A549 (cell line): ENCODE measurements at regions not wholly inside any gene's neighbourhood (a gene's known extent, or its start where the extent isn't known, plus 50 kb on each side); places are given as distances from the start of the nearest gene placed in this dataset.

Experiments used
- ATAC-seq, 2 experiments: fragments of 200-7000 bp in 1 of 2; fragments of >200 bp in 1 of 2; cut with Nextera tagmentation in 1 of 2; cut with Tn5 transposase in 1 of 2; 3 replicates each; pipeline versions ENCODE4 v1.8.0 to v1.9.1; 2018 to 2020; ENCODE audit warnings: mild to moderate bottlenecking in 1 of 2, moderate library complexity in 1 of 2
- CTCF ChIA-PET: fragments of 300-600 bp; sonication (Branson Sonifier 250); formaldehyde crosslinking; extraction: SDS; loops from one replicate; lab custom pipeline; 2021; ENCODE audit warnings: antibody characterized with exemption, inconsistent platforms; lab: Yijun Ruan, JAX
- POLR2A ChIA-PET: fragments of 350-600 bp; formaldehyde crosslinking; extraction: SDS; loops from one replicate; lab custom pipeline; 2021; ENCODE audit warnings: antibody characterized with exemption, inconsistent platforms; lab: Yijun Ruan, JAX
- DNase-seq, 2 experiments: peaks; one replicate each; pipeline versions ENCODE4 v3.0.0 to v3.0.0-alpha.2; 2011 to 2016; ENCODE audit warnings: low read depth in 1 of 2, low spot score in 1 of 2
- FAIRE-seq: peaks from 2 replicates; lab custom pipeline; 2011; peaks lifted over from hg19 to GRCh38; lab: Jason Lieb, UNC
- H3K27ac ChIP-seq, 2 experiments: fragments of >200 bp; sonication (Bioruptor Twin); formaldehyde crosslinking; 3 replicates each; pipeline ENCODE4 v1.5.1; 2016 to 2017
- H3K4me1 ChIP-seq: fragments of >200 bp; sonication (Bioruptor Twin); formaldehyde crosslinking; 3 replicates; pipeline ENCODE4 v1.6.1; 2016
- H3K4me2 ChIP-seq: fragments of >200 bp; sonication (Bioruptor Twin); formaldehyde crosslinking; 3 replicates; pipeline ENCODE4 v1.6.1; 2016
- H3K4me3 ChIP-seq: fragments of >200 bp; sonication (Bioruptor Twin); formaldehyde crosslinking; 3 replicates; pipeline ENCODE4 v1.5.1; 2016
- H3K9me3 ChIP-seq: fragments of >200 bp; sonication (Bioruptor Twin); formaldehyde crosslinking; 3 replicates; pipeline ENCODE4 v1.6.1; 2016
- BHLHE40 ChIP-seq: IDR thresholded peaks from 2 replicates; pipeline ENCODE4 v1.6.1; 2012; ENCODE audit warnings: low read depth, low read length, inconsistent platforms
- CBX2 ChIP-seq: fragments of 200-600 bp; sonication (generic); IDR thresholded peaks from 2 replicates; pipeline ENCODE4 v1.6.1; 2016; ENCODE audit warnings: low read depth, mild to moderate bottlenecking, borderline replicate concordance
- CEBPB ChIP-seq, 2 experiments: fragments of >200 bp in 1 of 2; sonication (Bioruptor Twin) in 1 of 2; formaldehyde crosslinking in 1 of 2; IDR thresholded peaks; 2 replicates each; pipeline ENCODE4 v1.6.1; 2012 to 2016
- CHD2 ChIP-seq: fragments of 150-350 bp; IDR thresholded peaks from 2 replicates; pipeline ENCODE4 v1.6.1; 2014; ENCODE audit warnings: low read length; ENCODE audit not compliant: partially characterized antibody
- EHF ChIP-seq: fragments of 250-450 bp; sonication (Bioruptor Pico); IDR thresholded peaks from 2 replicates; pipeline ENCODE4 v1.5.0; 2020; ENCODE audit warnings: mild to moderate bottlenecking
- HEYL ChIP-seq: fragments of 250-450 bp; sonication (Bioruptor Pico); IDR thresholded peaks from 2 replicates; pipeline ENCODE4 v1.8.0; 2021; ENCODE audit warnings: mild to moderate bottlenecking, moderate library complexity
- KDM5A ChIP-seq: fragments of 200-600 bp; sonication (generic); IDR thresholded peaks from 2 replicates; pipeline ENCODE4 v1.6.1; 2016; ENCODE audit warnings: antibody characterized with exemption, mild to moderate bottlenecking
- MAZ ChIP-seq: fragments of 150-350 bp; IDR thresholded peaks from 2 replicates; pipeline ENCODE4 v1.6.1; 2014; ENCODE audit warnings: antibody characterized with exemption, low read depth, low read length, borderline replicate concordance
- MYC ChIP-seq: IDR thresholded peaks from 2 replicates; pipeline ENCODE4 v1.6.1; 2012; ENCODE audit warnings: mild to moderate bottlenecking, inconsistent platforms, low read length, improper control_type of control experiment, borderline replicate concordance
- NFE2L2 ChIP-seq: fragments of 150-350 bp; conservative IDR thresholded peaks from 2 replicates; pipeline ENCODE4 v1.6.1; 2014; ENCODE audit warnings: low read length
- RAD21 ChIP-seq, 2 experiments: fragments of >200 bp in 1 of 2; sonication (Bioruptor Twin) in 1 of 2; formaldehyde crosslinking in 1 of 2; IDR thresholded peaks in 1 of 2; conservative IDR thresholded peaks in 1 of 2; 2 replicates in 1 of 2; 3 replicates in 1 of 2; pipeline ENCODE4 v1.6.1; 2012 to 2018; ENCODE audit warnings: inconsistent platforms in 1 of 2
- RCOR1 ChIP-seq: fragments of 150-350 bp; IDR thresholded peaks from 2 replicates; pipeline ENCODE4 v1.6.1; 2014; ENCODE audit warnings: antibody characterized with exemption, low read length, low read depth
- RFX5 ChIP-seq: fragments of 450-650 bp; IDR thresholded peaks from 2 replicates; pipeline ENCODE4 v1.7.1; 2014; ENCODE audit warnings: antibody characterized with exemption, mild to moderate bottlenecking, moderate library complexity
- SMC3 ChIP-seq: fragments of >200 bp; sonication (Bioruptor Twin); formaldehyde crosslinking; IDR thresholded peaks from 3 replicates; pipeline ENCODE4 v1.6.1; 2018; ENCODE audit warnings: inconsistent platforms
- SREBF2 ChIP-seq: fragments of 450-650 bp; IDR thresholded peaks from 2 replicates; pipeline ENCODE4 v1.6.1; 2014; ENCODE audit warnings: mild to moderate bottlenecking, moderate library complexity
- TFCP2L1 ChIP-seq: fragments of 250-450 bp; sonication (Bioruptor Pico); IDR thresholded peaks from 2 replicates; pipeline ENCODE4 v1.5.0; 2021; ENCODE audit warnings: mild to moderate bottlenecking
- TP53 ChIP-seq: fragments of 250-450 bp; sonication (Bioruptor Pico); IDR thresholded peaks from 2 replicates; pipeline ENCODE4 v1.5.0; 2021; ENCODE audit warnings: mild to moderate bottlenecking, moderate library complexity
- ZC3H11A ChIP-seq: fragments of 450-650 bp; IDR thresholded peaks from 2 replicates; pipeline ENCODE4 v1.6.1; 2014; ENCODE audit warnings: antibody characterized with exemption, mild to moderate bottlenecking
- whole genome bisulfite sequencing: methylation state at CpG from one replicate; pipeline ENCODE4 v1.1.6; 2017; ENCODE audit errors: missing lambda C conversion rate; 5-methylcytosine and 5-hydroxymethylcytosine counted together
- TF ChIP-seq, protein P1 (sequence below): IDR thresholded peaks from 2 replicates; pipeline ENCODE4 v1.6.1; 2012; ENCODE audit warnings: low read depth, borderline replicate concordance
- TF ChIP-seq, protein P2 (sequence below): fragments of >200 bp; sonication (Bioruptor Twin); formaldehyde crosslinking; IDR thresholded peaks from 3 replicates; pipeline ENCODE4 v1.6.1; 2016
- TF ChIP-seq, protein P3 (sequence below): IDR thresholded peaks from 2 replicates; pipeline ENCODE4 v1.6.1; 2012
- TF ChIP-seq, protein P4 (sequence below): fragments of >200 bp; sonication (Bioruptor Twin); formaldehyde crosslinking; IDR thresholded peaks from 2 replicates; pipeline ENCODE4 v1.6.1; 2016
- TF ChIP-seq, protein P5 (sequence below): fragments of 250-450 bp; sonication (Bioruptor Pico); IDR thresholded peaks from 2 replicates; pipeline ENCODE4 v1.5.0; 2021; ENCODE audit warnings: mild to moderate bottlenecking, moderate library complexity, borderline replicate concordance
- TF ChIP-seq, protein P6 (sequence below): fragments of 150-350 bp; IDR thresholded peaks from 2 replicates; pipeline ENCODE4 v1.6.1; 2014; ENCODE audit warnings: low read depth, mild to moderate bottlenecking, low read length
- TF ChIP-seq, protein P7 (sequence below): fragments of 200-600 bp; sonication (generic); IDR thresholded peaks from 2 replicates; pipeline ENCODE4 v1.6.1; 2016; ENCODE audit warnings: antibody characterized with exemption, mild to moderate bottlenecking, moderate library complexity

DNA sequence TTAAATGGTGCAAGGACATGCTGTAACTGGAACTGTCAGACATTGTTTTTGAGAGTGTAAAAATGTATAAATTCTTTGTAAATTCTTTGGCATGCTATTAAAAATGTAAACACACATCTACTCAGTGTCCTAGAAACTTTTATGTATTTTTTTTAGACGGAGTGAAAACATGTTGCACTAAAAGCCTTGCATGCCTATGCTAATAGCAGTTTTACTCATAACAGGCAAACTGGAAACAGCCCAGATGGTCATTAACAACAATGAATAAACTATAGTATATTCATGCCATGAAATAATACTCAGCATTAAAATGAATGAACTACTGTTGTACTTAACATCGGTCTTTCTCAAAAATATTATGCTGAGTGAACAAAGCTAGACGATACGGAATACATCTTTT is 954.8 kb upstream of the DDX18 start:
- ChIA-PET POLR2A (no interaction called here), CTCF (no interaction called here)
- no peak overlapping the region for H3K4me2 ChIP-seq
- ATAC-seq: no peak
- TF ChIP-seq KDM5A: no peak
- no peak for TF ChIP-seq BHLHE40
- no peak for TF ChIP-seq HEYL (CRISPR knock-in tag)
- TF ChIP-seq RCOR1: no peak
- WGBS: 39% methylated on average over 4 of the region's 4 CpGs
- no peak for FAIRE-seq
- no peaks in the 10 kb centered on the region for H3K4me1 ChIP-seq
- no peaks in the 10 kb centered on the region for H3K9me3 ChIP-seq
- H3K27ac ChIP-seq: no peak overlapping the region
- H3K4me3 ChIP-seq: no peak overlapping the region
- no peak for DNase-seq

DNA sequence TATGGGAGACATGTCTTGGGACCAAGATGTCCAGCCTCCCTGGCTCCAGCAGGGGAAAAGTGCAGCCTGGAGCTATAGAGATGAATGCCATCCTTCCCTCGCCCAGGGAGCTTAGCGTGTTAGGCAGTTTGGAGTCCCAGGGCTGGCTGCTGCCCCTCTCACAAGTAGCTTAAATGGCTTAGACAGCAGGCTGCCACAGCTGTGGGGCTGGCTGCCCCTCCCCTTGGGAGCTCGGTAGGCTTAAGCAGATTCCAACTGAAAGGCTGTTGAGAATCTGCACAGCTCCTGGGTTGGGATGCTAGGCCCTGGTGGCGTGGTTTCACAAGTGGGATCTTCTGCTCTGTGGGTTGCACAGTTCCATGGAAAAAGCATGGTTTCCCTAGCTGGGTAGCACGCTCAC is 940.5 kb upstream of the DDX18 start:
- no peak overlapping the region for H3K27ac ChIP-seq
- H3K4me1 ChIP-seq: no peaks in the 10 kb centered on the region
- 0% methylated on average over 4 of the region's 5 CpGs for WGBS
- H3K4me3 ChIP-seq: no peak overlapping the region
- H3K9me3 ChIP-seq: no peaks in the 10 kb centered on the region
- FAIRE-seq (no peak), ATAC-seq (no peak), DNase-seq (no peak)
- TF ChIP-seq SREBF2 (no peak), SMC3 (no peak), RFX5 (no peak), ZC3H11A (no peak), MYC (no peak), CHD2 (no peak)
- TF ChIP-seq, protein P1, sequence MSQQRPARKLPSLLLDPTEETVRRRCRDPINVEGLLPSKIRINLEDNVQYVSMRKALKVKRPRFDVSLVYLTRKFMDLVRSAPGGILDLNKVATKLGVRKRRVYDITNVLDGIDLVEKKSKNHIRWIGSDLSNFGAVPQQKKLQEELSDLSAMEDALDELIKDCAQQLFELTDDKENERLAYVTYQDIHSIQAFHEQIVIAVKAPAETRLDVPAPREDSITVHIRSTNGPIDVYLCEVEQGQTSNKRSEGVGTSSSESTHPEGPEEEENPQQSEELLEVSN: no peak
- TF ChIP-seq, protein P2, sequence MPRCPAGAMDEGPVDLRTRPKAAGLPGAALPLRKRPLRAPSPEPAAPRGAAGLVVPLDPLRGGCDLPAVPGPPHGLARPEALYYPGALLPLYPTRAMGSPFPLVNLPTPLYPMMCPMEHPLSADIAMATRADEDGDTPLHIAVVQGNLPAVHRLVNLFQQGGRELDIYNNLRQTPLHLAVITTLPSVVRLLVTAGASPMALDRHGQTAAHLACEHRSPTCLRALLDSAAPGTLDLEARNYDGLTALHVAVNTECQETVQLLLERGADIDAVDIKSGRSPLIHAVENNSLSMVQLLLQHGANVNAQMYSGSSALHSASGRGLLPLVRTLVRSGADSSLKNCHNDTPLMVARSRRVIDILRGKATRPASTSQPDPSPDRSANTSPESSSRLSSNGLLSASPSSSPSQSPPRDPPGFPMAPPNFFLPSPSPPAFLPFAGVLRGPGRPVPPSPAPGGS: no peak
- TF ChIP-seq, protein P3, sequence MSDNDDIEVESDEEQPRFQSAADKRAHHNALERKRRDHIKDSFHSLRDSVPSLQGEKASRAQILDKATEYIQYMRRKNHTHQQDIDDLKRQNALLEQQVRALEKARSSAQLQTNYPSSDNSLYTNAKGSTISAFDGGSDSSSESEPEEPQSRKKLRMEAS: no peak
- TF ChIP-seq, protein P4, sequence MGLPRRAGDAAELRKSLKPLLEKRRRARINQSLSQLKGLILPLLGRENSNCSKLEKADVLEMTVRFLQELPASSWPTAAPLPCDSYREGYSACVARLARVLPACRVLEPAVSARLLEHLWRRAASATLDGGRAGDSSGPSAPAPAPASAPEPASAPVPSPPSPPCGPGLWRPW: no peak
- TF ChIP-seq, protein P5, sequence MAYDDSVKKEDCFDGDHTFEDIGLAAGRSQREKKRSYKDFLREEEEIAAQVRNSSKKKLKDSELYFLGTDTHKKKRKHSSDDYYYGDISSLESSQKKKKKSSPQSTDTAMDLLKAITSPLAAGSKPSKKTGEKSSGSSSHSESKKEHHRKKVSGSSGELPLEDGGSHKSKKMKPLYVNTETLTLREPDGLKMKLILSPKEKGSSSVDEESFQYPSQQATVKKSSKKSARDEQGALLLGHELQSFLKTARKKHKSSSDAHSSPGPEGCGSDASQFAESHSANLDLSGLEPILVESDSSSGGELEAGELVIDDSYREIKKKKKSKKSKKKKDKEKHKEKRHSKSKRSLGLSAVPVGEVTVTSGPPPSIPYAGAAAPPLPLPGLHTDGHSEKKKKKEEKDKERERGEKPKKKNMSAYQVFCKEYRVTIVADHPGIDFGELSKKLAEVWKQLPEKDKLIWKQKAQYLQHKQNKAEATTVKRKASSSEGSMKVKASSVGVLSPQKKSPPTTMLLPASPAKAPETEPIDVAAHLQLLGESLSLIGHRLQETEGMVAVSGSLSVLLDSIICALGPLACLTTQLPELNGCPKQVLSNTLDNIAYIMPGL (CRISPR knock-in tag): no peak
- TF ChIP-seq, protein P6, sequence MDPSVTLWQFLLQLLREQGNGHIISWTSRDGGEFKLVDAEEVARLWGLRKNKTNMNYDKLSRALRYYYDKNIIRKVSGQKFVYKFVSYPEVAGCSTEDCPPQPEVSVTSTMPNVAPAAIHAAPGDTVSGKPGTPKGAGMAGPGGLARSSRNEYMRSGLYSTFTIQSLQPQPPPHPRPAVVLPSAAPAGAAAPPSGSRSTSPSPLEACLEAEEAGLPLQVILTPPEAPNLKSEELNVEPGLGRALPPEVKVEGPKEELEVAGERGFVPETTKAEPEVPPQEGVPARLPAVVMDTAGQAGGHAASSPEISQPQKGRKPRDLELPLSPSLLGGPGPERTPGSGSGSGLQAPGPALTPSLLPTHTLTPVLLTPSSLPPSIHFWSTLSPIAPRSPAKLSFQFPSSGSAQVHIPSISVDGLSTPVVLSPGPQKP: no peak
- ChIA-PET CTCF (no interaction called here), POLR2A (no interaction called here)
- H3K4me2 ChIP-seq: no peak overlapping the region

DNA sequence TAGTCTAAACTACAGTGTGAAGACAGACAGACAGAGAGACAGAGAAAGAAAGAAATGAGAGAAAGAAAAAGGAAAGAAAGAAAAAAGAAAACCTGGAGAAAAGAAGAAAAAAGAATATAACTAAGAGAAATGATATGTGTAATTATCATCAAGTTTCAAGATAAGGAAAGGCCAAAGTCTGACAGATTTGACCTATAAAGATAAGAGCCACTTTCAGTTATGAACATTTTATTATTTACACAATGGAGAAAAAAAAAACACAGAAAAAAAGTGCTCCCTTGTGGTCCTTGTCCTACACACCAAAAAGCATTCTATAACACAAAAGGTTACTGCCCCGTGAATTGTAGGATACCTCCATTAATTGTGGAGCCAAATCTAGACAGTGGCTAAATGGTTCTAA is 937.2 kb upstream of the DDX18 start:
- no peak overlapping the region for H3K27ac ChIP-seq
- H3K4me3 ChIP-seq: no peak overlapping the region
- no peak for DNase-seq
- no peaks in the 10 kb centered on the region for H3K9me3 ChIP-seq
- 4% methylated on average over 1 of the region's 1 CpG for WGBS
- POLR2A ChIA-PET: no interaction called here
- ATAC-seq: no peak
- no peak overlapping the region for H3K4me2 ChIP-seq
- CTCF ChIA-PET: no interaction called here
- FAIRE-seq: no peak
- TF ChIP-seq EHF (CRISPR knock-in tag) (no peak), TP53 (CRISPR knock-in tag) (no peak), MAZ (no peak), CHD2 (no peak), CBX2 (no peak), ZC3H11A (no peak), RCOR1 (no peak), RAD21 (conservative IDR thresholded peaks at IDR 0.05 in 1 of 2, IDR thresholded peaks at IDR 0.05 in 1 of 2) (no peak), TFCP2L1 (CRISPR knock-in tag) (no peak), MYC (no peak), CEBPB (IDR thresholded peaks at IDR 0.05) (no peak), NFE2L2 (no peak)
- TF ChIP-seq, protein P3: no peak
- TF ChIP-seq, protein P7, sequence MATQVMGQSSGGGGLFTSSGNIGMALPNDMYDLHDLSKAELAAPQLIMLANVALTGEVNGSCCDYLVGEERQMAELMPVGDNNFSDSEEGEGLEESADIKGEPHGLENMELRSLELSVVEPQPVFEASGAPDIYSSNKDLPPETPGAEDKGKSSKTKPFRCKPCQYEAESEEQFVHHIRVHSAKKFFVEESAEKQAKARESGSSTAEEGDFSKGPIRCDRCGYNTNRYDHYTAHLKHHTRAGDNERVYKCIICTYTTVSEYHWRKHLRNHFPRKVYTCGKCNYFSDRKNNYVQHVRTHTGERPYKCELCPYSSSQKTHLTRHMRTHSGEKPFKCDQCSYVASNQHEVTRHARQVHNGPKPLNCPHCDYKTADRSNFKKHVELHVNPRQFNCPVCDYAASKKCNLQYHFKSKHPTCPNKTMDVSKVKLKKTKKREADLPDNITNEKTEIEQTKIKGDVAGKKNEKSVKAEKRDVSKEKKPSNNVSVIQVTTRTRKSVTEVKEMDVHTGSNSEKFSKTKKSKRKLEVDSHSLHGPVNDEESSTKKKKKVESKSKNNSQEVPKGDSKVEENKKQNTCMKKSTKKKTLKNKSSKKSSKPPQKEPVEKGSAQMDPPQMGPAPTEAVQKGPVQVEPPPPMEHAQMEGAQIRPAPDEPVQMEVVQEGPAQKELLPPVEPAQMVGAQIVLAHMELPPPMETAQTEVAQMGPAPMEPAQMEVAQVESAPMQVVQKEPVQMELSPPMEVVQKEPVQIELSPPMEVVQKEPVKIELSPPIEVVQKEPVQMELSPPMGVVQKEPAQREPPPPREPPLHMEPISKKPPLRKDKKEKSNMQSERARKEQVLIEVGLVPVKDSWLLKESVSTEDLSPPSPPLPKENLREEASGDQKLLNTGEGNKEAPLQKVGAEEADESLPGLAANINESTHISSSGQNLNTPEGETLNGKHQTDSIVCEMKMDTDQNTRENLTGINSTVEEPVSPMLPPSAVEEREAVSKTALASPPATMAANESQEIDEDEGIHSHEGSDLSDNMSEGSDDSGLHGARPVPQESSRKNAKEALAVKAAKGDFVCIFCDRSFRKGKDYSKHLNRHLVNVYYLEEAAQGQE: no peak
- H3K4me1 ChIP-seq: no peaks in the 10 kb centered on the region
